ENCODE measurements at regions not wholly inside any gene's neighbourhood (a gene's known extent, or its start where the extent isn't known, plus 50 kb on each side); places are given as distances from the start of the nearest gene placed in this dataset.

DNA sequence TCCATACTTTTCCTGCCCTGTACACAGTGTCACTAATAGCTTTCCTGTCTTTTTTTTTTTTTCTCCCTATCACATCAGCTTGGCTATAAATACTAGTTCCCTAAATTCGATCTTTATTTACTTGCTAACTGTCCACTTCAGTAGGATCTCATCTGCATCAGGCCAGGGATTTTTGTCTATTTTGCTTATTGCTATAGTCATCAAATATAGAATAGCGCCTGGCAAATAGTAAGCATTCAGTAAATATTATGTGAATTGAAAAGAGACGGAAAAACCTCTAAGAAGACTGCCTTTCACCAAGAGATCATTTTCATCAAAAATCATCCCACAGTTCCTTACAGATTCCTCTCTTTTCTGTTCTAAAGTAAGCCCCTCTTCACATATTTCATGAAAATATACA is 429.1 kb downstream of the FLRT2 start:
- Histone ChIP-seq H3K36me3 (ENCODE audit: control insufficient read depth, insufficient read depth, low read length) (no peaks in the 10 kb centered on the region), H3K4me3 (replicated peaks; ENCODE audit: low read depth, low read length) (no peak overlapping the region), H3K27me3 (replicated peaks; ENCODE audit: control insufficient read depth, insufficient read depth, low read length) (no peaks in the 10 kb centered on the region)
- DNase-seq (ENCODE audit: extremely low read depth, insufficient read length): no peak
- TF ChIP-seq, protein P1, sequence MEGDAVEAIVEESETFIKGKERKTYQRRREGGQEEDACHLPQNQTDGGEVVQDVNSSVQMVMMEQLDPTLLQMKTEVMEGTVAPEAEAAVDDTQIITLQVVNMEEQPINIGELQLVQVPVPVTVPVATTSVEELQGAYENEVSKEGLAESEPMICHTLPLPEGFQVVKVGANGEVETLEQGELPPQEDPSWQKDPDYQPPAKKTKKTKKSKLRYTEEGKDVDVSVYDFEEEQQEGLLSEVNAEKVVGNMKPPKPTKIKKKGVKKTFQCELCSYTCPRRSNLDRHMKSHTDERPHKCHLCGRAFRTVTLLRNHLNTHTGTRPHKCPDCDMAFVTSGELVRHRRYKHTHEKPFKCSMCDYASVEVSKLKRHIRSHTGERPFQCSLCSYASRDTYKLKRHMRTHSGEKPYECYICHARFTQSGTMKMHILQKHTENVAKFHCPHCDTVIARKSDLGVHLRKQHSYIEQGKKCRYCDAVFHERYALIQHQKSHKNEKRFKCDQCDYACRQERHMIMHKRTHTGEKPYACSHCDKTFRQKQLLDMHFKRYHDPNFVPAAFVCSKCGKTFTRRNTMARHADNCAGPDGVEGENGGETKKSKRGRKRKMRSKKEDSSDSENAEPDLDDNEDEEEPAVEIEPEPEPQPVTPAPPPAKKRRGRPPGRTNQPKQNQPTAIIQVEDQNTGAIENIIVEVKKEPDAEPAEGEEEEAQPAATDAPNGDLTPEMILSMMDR (IDR thresholded peaks at IDR 0.05; ENCODE audit: insufficient read depth, low read length, poor library complexity, severe bottlenecking): no peak

DNA sequence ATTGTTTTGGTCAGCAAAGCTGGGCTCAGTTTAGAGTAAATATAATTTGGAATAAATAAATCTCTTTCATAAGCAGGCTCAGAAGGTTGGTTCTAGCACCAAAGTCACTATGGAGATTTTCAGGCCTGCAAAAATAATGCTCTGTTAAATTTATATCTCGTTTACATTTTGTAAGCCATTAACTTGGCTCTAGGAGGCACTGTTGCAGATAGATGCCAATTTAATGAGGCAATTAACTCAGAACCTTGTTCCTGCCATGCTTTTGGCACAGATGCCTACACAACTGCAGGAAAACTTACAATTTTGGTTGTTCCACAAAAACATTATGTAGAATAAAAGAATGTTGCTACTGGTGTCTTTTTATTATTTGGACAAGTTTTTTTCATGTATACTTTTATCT is 428.1 kb downstream of the FLRT2 start:
- no peak for DNase-seq (ENCODE audit: extremely low read depth, insufficient read length)
- H3K36me3 ChIP-seq (ENCODE audit: control insufficient read depth, insufficient read depth, low read length): no peaks in the 10 kb centered on the region
- TF ChIP-seq, protein P1 (IDR thresholded peaks at IDR 0.05; ENCODE audit: insufficient read depth, low read length, poor library complexity, severe bottlenecking): no peak

DNA sequence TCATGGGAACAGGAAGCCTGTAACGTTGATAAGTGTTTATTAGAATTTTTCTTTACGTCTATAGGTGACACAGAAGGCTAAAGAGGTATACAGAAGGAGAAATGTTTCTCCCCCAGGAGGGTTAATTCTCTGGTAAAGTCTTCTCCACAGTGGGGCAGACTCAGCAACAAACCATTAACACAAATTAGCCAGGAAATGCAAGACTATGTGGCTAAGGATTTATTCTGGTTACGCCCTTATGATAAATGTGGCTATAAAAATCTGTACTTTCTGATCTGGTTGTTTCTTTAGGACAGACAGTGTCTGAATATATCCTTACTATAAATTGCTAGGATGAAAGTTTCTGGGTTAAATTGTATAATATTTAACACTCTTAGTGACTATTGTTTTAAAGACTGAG is 423.3 kb downstream of the FLRT2 start:
- TF ChIP-seq, protein P1 (IDR thresholded peaks at IDR 0.05; ENCODE audit: insufficient read depth, low read length, poor library complexity, severe bottlenecking): no peak
- no peaks in the 10 kb centered on the region for H3K27me3 ChIP-seq (replicated peaks; ENCODE audit: control insufficient read depth, insufficient read depth, low read length)
- no peak overlapping the region for H3K4me3 ChIP-seq (replicated peaks; ENCODE audit: low read depth, low read length)
- no peaks in the 10 kb centered on the region for H3K36me3 ChIP-seq (ENCODE audit: control insufficient read depth, insufficient read depth, low read length)
- DNase-seq (ENCODE audit: extremely low read depth, insufficient read length): no peak

More for the DNA sequence above, 428.1 kb downstream of the FLRT2 start:
- Histone ChIP-seq H3K4me3 (replicated peaks; ENCODE audit: low read depth, low read length) (no peak overlapping the region), H3K27me3 (replicated peaks; ENCODE audit: control insufficient read depth, insufficient read depth, low read length) (no peaks in the 10 kb centered on the region)

DNA sequence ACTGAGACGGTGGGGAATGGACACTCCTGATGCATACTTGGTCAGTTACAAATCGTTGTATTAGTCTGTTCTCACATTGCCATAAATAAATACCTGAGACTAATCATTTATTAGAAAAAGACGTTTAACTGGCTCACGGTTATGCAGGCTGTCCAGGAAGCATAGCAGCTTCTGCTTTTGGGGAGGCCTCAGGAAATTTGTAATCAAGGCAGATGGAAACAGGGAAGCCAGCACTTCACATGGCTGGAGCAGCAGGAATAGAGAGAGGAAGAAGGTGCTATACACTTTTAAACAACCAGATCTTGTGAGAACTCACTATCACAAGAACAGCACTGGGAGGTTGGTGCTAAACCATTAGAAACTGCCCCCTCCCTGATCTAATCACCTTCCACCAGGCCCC is 418.2 kb downstream of the FLRT2 start:
- no peak for DNase-seq (ENCODE audit: extremely low read depth, insufficient read length)
- TF ChIP-seq, protein P1 (IDR thresholded peaks at IDR 0.05; ENCODE audit: insufficient read depth, low read length, poor library complexity, severe bottlenecking): no peak
- no peak overlapping the region for H3K4me3 ChIP-seq (replicated peaks; ENCODE audit: low read depth, low read length)

DNA sequence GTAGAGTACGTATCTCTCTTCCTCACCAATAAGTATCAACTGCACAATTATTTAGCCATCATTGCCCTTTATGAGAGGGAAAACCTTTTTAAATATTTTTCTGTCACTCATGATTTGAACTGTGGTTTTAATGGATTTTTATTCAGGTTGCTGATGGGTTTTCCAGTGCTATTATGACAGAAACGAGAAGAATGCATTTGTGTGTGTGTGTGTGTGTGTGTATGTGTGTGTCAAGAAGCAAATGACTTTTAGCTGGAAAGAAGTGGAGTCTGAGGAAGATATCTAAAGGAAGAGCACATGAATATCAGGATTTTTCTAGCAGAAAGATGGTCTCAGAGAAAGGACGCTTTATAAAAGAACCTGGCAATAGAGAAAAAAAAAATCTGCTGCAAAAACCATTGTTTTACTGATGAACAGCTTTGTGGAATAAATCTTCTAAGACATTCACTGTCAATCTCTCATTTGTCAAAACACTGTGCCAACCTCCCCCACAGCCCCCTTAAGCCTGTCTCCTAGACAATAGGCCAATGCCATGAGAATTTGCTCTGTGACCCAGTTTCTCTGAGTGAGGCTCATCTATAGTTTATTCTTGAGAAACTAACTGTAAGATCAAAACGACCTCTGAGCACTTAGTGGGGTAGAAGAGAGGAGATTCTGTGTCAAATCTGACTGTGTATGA is 417.7 kb downstream of the FLRT2 start:
- H3K4me3 ChIP-seq (replicated peaks; ENCODE audit: low read depth, low read length): no peak overlapping the region
- H3K36me3 ChIP-seq (ENCODE audit: control insufficient read depth, insufficient read depth, low read length): no peaks in the 10 kb centered on the region
- TF ChIP-seq, protein P1 (IDR thresholded peaks at IDR 0.05; ENCODE audit: insufficient read depth, low read length, poor library complexity, severe bottlenecking): no peak
- DNase-seq (ENCODE audit: extremely low read depth, insufficient read length): no peak
- no peaks in the 10 kb centered on the region for H3K27me3 ChIP-seq (replicated peaks; ENCODE audit: control insufficient read depth, insufficient read depth, low read length)

More for the DNA sequence above, 418.2 kb downstream of the FLRT2 start:
- Histone ChIP-seq H3K36me3 (ENCODE audit: control insufficient read depth, insufficient read depth, low read length) (no peaks in the 10 kb centered on the region), H3K27me3 (replicated peaks; ENCODE audit: control insufficient read depth, insufficient read depth, low read length) (no peaks in the 10 kb centered on the region)

DNA sequence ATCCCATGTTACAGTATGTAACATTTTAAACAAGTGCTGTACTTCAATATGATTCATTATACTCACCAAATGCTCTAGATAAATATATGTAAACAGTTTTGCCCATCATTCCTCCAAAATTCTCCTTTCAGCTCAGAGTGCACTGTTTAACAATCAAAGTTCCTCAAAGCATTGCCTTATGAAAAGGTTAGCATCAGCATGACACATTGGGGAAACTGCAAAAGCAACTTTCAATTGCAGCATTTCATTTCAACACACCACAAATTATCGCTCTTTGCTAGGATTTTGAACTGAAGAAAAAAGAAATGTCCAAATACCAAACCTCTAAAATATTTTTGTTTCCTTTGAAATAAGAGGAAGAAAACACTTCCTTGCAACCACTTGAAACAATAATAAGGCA is 413.2 kb downstream of the FLRT2 start:
- Histone ChIP-seq H3K27me3 (replicated peaks; ENCODE audit: control insufficient read depth, insufficient read depth, low read length) (no peaks in the 10 kb centered on the region), H3K36me3 (ENCODE audit: control insufficient read depth, insufficient read depth, low read length) (no peaks in the 10 kb centered on the region), H3K4me3 (replicated peaks; ENCODE audit: low read depth, low read length) (no peak overlapping the region)
- TF ChIP-seq, protein P1 (IDR thresholded peaks at IDR 0.05; ENCODE audit: insufficient read depth, low read length, poor library complexity, severe bottlenecking): no peak
- no peak for DNase-seq (ENCODE audit: extremely low read depth, insufficient read length)
